Upper lobe of left lung (tissue), 6 donors: ENCODE measurements at regions not wholly inside any gene's neighbourhood (a gene's known extent, or its start where the extent isn't known, plus 50 kb on each side); places are given as distances from the start of the nearest gene placed in this dataset.

Experiments
- ATAC-seq, 2 donors: fragments of 200-7000 bp; cut with Tn5 transposase; one replicate each; pipeline ENCODE4 v1.9.1; 2022; ENCODE audit warnings: mild to moderate bottlenecking in 2 of 2, moderate library complexity in 2 of 2; ENCODE audit not compliant: low FRiP score in 2 of 2
- DNase-seq, 2 donors: peaks; one replicate each; pipeline ENCODE4 v3.0.0-alpha.2; 2019 to 2020
- H3K27ac ChIP-seq, 4 donors: fragments of 200-600 bp; sonication (generic); one replicate each; pipeline ENCODE4 v1.5.1; 2016 to 2019
- H3K27me3 ChIP-seq, 4 donors: fragments of 200-600 bp; sonication (generic); one replicate each; pipeline ENCODE4 v1.5.1; 2017 to 2019
- H3K36me3 ChIP-seq, 4 donors: fragments of 200-600 bp; sonication (generic); one replicate each; pipeline ENCODE4 v1.5.1; 2016 to 2019
- H3K4me1 ChIP-seq, 4 donors: fragments of 200-600 bp; sonication (generic); one replicate each; pipeline ENCODE4 v1.5.1; 2018 to 2019
- H3K4me3 ChIP-seq, 4 donors: fragments of 200-600 bp; sonication (generic); one replicate each; pipeline ENCODE4 v1.5.1; 2017 to 2019; ENCODE audit warnings: mild to moderate bottlenecking in 2 of 4, moderate library complexity in 1 of 4
- H3K9me3 ChIP-seq, 4 donors: fragments of 200-600 bp; sonication (generic); one replicate each; pipeline ENCODE4 v1.5.1; 2018 to 2019
- CTCF ChIP-seq, 6 experiments: fragments of 450-650 bp in 4 of 6; fragments of 200-600 bp in 2 of 6; sonication (generic) in 2 of 6; IDR thresholded peaks; one replicate each; pipeline ENCODE4 v1.5.1; 2016 to 2019; ENCODE audit warnings: antibody characterized with exemption in 6 of 6
- EP300 ChIP-seq, 4 donors: sonication (generic); formaldehyde crosslinking; IDR thresholded peaks; one replicate each; pipeline ENCODE4 v1.5.1; 2017; ENCODE audit warnings: antibody characterized with exemption in 4 of 4, control low read depth in 2 of 4
- POLR2A ChIP-seq, 4 donors: fragments of 450-650 bp; IDR thresholded peaks; one replicate each; pipeline ENCODE4 v1.5.1; 2016 to 2017; ENCODE audit warnings: antibody characterized with exemption in 4 of 4, mild to moderate bottlenecking in 2 of 4
- POLR2AphosphoS5 ChIP-seq, 2 donors: sonication (generic); formaldehyde crosslinking; IDR thresholded peaks; one replicate each; pipeline ENCODE4 v1.5.1; 2017; ENCODE audit warnings: antibody characterized with exemption in 2 of 2
- WGBS, 2 donors: methylation state at CpG; one replicate each; pipeline ENCODE4 v1.1.5; 2017 to 2018; 5-methylcytosine and 5-hydroxymethylcytosine counted together
- donor health status: DM: no; HTN: no; CAD: no; lungs with moderate emphysema.
- donor health status: DM: no; HTN: yes; CAD: no; lungs with severe emphysema.

GRCh38 chr3:177538048-177538749 is 340.9 kb upstream of the TBL1XR1 start:
- H3K27ac ChIP-seq = no peak overlapping the region

GRCh38 chr3:177538750-177539730 is 341.8 kb upstream of the TBL1XR1 start:
- Histone ChIP-seq H3K9me3 (no peaks in the 10 kb centered on the region), H3K36me3 (no peaks in the 10 kb centered on the region), H3K4me3 (no peak overlapping the region), H3K4me1 (peaks cover 16 to 24% (median 19%) of the 10 kb centered on the region in 4 donors), H3K27ac (no peak overlapping the region), H3K27me3 (no peaks in the 10 kb centered on the region)
- WGBS, 2 donors = 35 to 38% methylated on average over 9 of the region's 9 CpGs
- TF ChIP-seq POLR2A (IDR thresholded peaks at IDR 0.05) (no peak), CTCF (IDR thresholded peaks at IDR 0.05) (no peak), POLR2AphosphoS5 (IDR thresholded peaks at IDR 0.05) (no peak), EP300 (IDR thresholded peaks at IDR 0.05) (no peak)
- DNase-seq (no peak), ATAC-seq (no peak)

More at GRCh38 chr3:177538048-177538749, 340.9 kb upstream of the TBL1XR1 start:
- Histone ChIP-seq H3K4me3 (no peak overlapping the region), H3K27me3 (no peaks in the 10 kb centered on the region), H3K9me3 (no peaks in the 10 kb centered on the region), H3K4me1 (peaks cover 16 to 24% (median 19%) of the 10 kb centered on the region in 4 donors), H3K36me3 (no peaks in the 10 kb centered on the region)
- ATAC-seq = peak in 1 of 2 donors; percentile 86
- DNase-seq = no peak
- 56 to 64% methylated on average over 4 of the region's 4 CpGs for WGBS, 2 donors
- TF ChIP-seq POLR2AphosphoS5 (IDR thresholded peaks at IDR 0.05) (no peak), POLR2A (IDR thresholded peaks at IDR 0.05) (no peak), CTCF (IDR thresholded peaks at IDR 0.05) (no peak), EP300 (IDR thresholded peaks at IDR 0.05) (no peak)

GRCh38 chr3:177541541-177541940 is 344.3 kb upstream of the TBL1XR1 start:
- Histone ChIP-seq H3K4me1 (peaks cover 16 to 24% (median 19%) of the 10 kb centered on the region in 4 donors), H3K36me3 (no peaks in the 10 kb centered on the region), H3K27me3 (no peaks in the 10 kb centered on the region), H3K27ac (no peak overlapping the region), H3K9me3 (no peaks in the 10 kb centered on the region), H3K4me3 (no peak overlapping the region)
- 90 to 93% methylated on average over 4 of the region's 4 CpGs for WGBS, 2 donors
- ATAC-seq (no peak), DNase-seq (no peak)
- no peak for TF ChIP-seq POLR2A (IDR thresholded peaks at IDR 0.05)
- TF ChIP-seq POLR2AphosphoS5 (IDR thresholded peaks at IDR 0.05) = no peak
- TF ChIP-seq CTCF (IDR thresholded peaks at IDR 0.05) = no peak
- no peak for TF ChIP-seq EP300 (IDR thresholded peaks at IDR 0.05)

- Histone ChIP-seq H3K36me3 (no peaks in the 10 kb centered on the region), H3K4me3 (no peak overlapping the region), H3K27me3 (no peaks in the 10 kb centered on the region), H3K27ac (no peak overlapping the region), H3K9me3 (no peaks in the 10 kb centered on the region), H3K4me1 (no peaks in the 10 kb centered on the region)
- TF ChIP-seq POLR2A (IDR thresholded peaks at IDR 0.05) = no peak
- no peak for TF ChIP-seq POLR2AphosphoS5 (IDR thresholded peaks at IDR 0.05)
- no peak for TF ChIP-seq EP300 (IDR thresholded peaks at IDR 0.05)
- no peak for TF ChIP-seq CTCF (IDR thresholded peaks at IDR 0.05)
- ATAC-seq = no peak
- 94 to 100% methylated on average over 3 of the region's 3 CpGs for WGBS, 2 donors
- no peak for DNase-seq
These were observed 348.7 kb upstream of the TBL1XR1 start for GRCh38 chr3:177545964-177546363.
